SW480 (cell line): ENCODE measurements at regions not wholly inside any gene's neighbourhood (a gene's known extent, or its start where the extent isn't known, plus 50 kb on each side); places are given as distances from the start of the nearest gene placed in this dataset.
"Not testable (repeated sequence)": the region's sequence is repeated elsewhere in the genome, so short reads cannot be mapped to it uniquely, and the experiment has no call there.

Experiments used
- DNase-seq: peaks from one replicate; pipeline ENCODE4 v3.0.0-alpha.2; 2016; ENCODE audit warnings: low spot score

- DNase-seq, result no peak
Measured at GRCh38 chr5:42089705-42090104, 164.6 kb downstream of the FBXO4 start.

- DNase-seq, result no peak
Measured at GRCh38 chr5:42090162-42090561, 165.1 kb downstream of the FBXO4 start.

GRCh38 chr5:42099846-42100245, 174.8 kb downstream of the FBXO4 start:
- not testable (repeated sequence) for DNase-seq

- peak; percentile 23 for DNase-seq
Measured at GRCh38 chr5:42108468-42108867, 183.4 kb downstream of the FBXO4 start.

- no peak for DNase-seq
Measured at GRCh38 chr5:42109006-42109572, 184.0 kb downstream of the FBXO4 start.

- not testable (repeated sequence) for DNase-seq
Measured at GRCh38 chr5:42115721-42116120, 190.6 kb downstream of the FBXO4 start.

GRCh38 chr5:42120070-42120469, 195.0 kb downstream of the FBXO4 start:
- no peak for DNase-seq

GRCh38 chr5:42121401-42121800, 196.3 kb downstream of the FBXO4 start:
- DNase-seq, result no peak

- no peak for DNase-seq
Measured at GRCh38 chr5:42131081-42131480, 206.0 kb downstream of the FBXO4 start.

GRCh38 chr5:42143361-42143760, 218.3 kb downstream of the FBXO4 start:
- no peak for DNase-seq

GRCh38 chr5:42148813-42149212, 223.7 kb downstream of the FBXO4 start:
- DNase-seq, result no peak

- no peak for DNase-seq
Measured at GRCh38 chr5:42157215-42157614, 232.1 kb downstream of the FBXO4 start.

GRCh38 chr5:42163083-42163482, 238.0 kb downstream of the FBXO4 start:
- DNase-seq, result no peak

GRCh38 chr5:42168091-42168670, 243.1 kb downstream of the FBXO4 start:
- no peak for DNase-seq

GRCh38 chr5:42176118-42176517, 247.1 kb upstream of the GHR start:
- not testable (repeated sequence) for DNase-seq

GRCh38 chr5:42179843-42180242, 243.4 kb upstream of the GHR start:
- DNase-seq, result not testable (repeated sequence)

- no peak for DNase-seq
Measured at GRCh38 chr5:42216904-42217303, 206.3 kb upstream of the GHR start.

- no peak for DNase-seq
Measured at GRCh38 chr5:42217791-42218190, 205.4 kb upstream of the GHR start.

- no peak for DNase-seq
Measured at GRCh38 chr5:42225009-42225408, 198.2 kb upstream of the GHR start.

GRCh38 chr5:42228279-42228678, 195.0 kb upstream of the GHR start:
- DNase-seq, result no peak

GRCh38 chr5:42230839-42231238, 192.4 kb upstream of the GHR start:
- DNase-seq, result no peak

GRCh38 chr5:42235241-42235640, 188.0 kb upstream of the GHR start:
- no peak for DNase-seq

- no peak for DNase-seq
Measured at GRCh38 chr5:42235837-42236236, 187.4 kb upstream of the GHR start.

- no peak for DNase-seq
Measured at GRCh38 chr5:42241636-42242035, 181.6 kb upstream of the GHR start.
